HG03432 (cell line): ENCODE measurements at regions not wholly inside any gene's neighbourhood (a gene's known extent, or its start where the extent isn't known, plus 50 kb on each side); places are given as distances from the start of the nearest gene placed in this dataset.
A peak's percentile ranks its signal among the peaks of the same experiment; 100 is the strongest.

Experiments used
- ATAC-seq: cut with Tn5 transposase; IDR thresholded peaks from one replicate; pipeline ENCODE4 v1.9.1; 2021; ENCODE audit warnings: mild to moderate bottlenecking, moderate library complexity; ENCODE audit not compliant: unreplicated experiment

DNA sequence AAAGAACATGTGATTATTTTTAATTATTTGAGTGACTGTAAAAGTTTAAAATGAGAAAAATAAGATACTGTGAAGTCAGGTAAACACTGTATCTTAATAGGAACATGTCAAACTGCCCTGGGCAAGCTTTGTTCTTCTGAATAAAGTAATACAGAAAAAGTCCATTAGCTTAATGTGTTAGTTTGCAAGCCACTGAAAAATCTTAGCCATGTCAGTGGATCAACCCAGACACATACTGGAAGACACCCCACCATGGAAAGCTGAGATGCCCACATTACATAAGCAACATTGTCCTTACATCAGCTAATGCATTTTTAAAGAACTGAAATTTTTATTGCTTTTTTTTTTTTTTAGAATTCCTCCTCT is 155.2 kb downstream of the BBOX1 start:
- ATAC-seq, result no peak

DNA sequence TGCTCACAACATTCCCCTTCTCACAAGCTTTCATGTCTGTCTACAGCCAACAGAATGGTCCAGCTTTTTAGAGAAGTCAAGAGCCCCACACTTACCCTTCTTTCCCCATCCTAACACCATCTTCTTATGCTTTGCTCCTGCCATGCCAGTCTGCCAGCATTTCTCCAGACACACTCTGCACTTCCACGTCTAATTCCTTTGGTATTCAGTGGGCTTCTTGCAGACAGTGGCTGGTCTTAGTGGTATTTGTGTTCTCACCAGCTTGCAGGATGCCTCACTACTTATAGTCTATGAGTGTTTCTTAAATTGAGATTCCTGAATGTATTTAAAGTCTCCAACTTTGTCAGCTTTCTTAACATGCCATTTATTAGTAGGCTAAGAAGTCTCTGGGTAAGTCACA is 154.4 kb downstream of the BBOX1 start:
- no peak for ATAC-seq

DNA sequence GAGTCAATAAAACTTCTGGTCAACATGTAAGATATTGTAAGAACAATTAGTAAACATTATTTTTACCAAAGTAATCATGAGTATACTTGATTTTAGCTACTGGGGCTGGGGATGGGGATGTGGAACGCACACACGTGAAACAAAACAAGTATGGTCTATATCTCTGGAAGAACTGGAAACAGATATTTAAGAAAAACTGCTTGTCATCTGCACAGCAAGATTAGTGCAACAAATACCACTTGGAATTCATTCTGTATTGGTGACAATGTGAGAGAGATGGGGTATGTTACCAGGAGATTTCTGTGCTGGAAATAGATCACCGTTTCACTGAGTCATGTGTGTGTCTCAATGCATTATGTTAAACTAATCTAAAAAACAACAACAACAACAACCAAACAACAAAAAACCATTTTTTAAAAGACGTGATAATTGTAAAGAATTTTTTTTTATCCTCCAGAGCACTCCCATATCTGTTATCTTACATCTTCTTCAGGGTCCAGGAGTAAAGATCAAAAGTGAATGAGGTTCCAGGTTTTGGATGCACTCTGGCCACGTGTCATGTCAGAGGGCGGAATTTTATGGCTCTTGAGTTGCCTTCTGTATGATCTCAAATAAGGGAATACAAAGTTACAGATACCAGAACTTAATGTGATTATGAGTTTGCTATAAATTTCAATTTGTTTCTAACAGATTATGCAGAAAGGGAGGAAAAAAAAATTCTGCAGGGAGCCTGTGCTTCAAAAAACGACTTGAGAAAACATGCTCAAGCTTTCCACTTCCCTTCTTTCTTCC is 153.0 kb downstream of the BBOX1 start:
- no peak for ATAC-seq

DNA sequence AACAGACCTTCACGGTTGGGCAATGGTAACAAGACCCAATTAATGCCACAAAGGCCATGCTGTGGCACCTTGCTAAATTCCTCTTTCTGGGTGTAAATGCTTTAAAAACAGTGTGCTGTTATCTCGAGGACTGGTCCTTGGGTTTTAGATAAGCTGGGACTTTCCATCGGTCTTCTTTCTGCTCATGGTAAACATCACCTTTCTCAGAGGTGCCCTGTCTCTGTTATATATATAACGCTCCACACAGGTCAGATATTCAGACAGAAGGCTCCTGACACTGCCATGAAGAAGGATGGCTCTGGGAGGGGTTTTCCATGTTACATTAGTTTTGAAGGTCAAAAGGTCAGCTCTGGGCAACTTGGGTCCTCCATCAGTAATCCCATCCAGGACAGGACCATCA is 151.6 kb downstream of the BBOX1 start:
- ATAC-seq, result no peak

DNA sequence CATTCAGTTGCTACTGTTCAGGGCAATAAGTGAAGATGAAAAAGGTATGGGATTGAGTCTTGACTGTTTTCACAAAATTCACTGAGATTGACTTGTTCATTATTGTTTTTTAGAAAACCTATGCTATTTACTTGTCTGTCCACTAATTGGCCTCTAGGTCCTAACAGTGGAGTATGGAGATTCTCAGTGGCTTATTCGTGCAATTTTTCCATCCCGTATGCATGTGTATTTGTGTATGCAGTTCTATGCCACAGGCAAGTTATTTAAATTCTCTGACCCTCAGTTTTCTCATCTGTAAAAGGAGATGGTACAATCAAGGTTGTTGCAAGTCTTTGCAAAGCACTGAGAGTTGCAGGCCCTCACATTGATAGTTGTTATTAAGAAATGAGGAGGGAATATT is 151.0 kb downstream of the BBOX1 start:
- ATAC-seq, result no peak

DNA sequence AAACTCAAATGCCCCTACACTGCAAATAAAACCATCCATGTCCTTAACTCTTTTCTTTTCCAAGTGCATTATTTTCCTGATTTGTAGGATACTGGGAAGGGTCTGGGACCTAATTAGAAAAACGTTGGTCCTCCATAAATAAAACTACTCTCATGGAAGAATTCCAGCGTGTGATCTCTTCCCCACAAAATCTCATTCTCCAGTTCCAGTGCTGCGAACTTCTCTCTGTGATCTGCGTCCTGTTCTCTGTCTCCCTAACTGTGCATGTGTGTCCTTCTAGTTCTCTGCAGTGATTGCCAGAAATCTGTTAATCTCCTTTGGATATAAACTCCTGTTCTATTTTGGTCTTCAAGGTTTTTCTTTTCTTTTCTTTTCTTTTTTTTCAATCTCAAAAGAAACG is 148.1 kb downstream of the BBOX1 start:
- no peak for ATAC-seq

DNA sequence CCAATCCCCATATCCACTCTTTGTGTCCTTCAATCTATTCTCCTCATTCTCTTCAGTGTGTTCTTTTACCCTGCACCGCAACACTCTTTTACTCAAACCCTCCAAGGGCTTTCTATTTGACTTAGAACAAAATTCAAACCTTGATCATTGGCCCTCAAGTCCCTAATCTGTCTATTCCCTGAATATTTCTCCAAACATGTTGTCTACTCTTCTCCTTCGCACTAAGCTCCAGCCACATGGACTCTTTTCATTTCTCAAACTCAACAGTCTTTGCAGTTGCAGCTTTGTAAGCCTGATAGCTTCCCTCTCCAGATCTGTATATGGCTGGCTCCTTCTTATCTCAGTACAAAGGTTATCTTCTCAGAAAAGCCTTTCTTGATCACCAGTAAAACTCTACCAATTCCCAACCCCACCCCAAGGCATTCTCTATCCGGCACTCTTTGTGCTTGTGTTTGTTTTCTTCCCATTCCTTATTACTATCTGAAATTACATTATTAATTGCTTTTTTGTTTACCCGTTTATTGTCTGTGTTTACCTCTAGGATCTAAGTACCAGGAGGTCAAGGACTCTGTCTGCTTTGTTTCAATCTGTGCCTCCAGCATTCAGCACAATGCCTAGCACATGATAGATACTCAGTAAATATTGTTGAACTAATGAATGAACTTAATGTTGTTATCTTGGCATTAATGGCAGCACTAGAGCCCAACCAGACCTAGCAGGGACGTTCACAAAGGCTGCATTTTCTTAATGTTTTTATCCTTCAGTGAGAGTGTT is 147.4 kb downstream of the BBOX1 start:
- ATAC-seq, result no peak

DNA sequence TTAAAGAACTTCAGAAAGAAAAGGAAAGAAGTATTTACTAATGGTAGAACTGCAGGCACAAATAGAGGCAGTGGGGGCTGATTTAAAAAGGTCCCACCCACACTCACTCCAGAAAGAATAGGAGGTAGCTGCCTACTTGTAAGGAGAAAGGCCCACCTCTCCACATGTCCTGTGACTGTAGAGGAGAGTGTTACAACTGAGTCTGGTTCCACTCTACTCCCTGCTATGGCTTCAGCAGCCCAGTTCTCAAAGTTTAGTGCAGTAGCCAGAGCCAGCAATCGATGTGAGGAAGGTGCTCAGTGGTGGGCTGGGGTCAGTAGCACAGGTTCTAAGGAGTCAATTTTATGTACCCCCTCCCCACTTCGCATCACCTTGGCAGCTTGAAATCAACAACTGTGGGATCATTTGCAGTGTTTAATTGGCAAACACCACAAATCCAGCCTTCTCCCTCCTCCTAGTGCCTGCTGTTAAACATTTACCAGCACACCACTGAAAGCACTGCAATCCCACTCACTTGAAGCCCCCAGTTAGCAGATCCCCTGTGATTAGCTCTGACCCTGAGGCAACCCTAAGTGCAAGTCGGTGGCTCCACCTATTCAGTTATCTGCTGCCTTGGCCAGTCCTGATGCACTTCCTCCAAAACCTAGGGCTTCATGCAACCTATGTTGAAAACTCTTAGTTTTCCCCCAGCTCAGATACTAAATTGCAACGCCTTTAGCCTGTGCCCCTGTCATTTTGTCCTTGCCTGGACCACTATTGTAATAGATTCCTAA is 146.6 kb downstream of the BBOX1 start:
- ATAC-seq, result no peak

DNA sequence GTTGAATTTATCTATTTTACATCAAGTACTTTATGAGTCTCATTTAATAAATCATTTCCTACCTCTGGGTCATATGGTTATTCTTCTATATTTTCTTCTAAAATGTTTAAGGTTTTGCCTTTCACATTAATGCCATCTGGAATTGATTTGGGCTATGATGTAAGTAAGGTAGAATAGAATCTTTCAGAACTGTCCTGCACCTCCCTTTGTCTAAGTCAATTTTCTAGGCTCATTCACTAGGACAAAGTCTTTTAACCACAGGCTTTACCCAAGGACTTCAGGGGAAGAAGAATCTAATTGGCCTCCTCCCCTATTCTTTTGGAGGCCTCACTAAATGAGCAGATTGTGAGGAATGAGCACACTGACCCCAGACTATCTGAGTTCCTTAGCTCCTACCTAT is 146.0 kb downstream of the BBOX1 start:
- no peak for ATAC-seq

DNA sequence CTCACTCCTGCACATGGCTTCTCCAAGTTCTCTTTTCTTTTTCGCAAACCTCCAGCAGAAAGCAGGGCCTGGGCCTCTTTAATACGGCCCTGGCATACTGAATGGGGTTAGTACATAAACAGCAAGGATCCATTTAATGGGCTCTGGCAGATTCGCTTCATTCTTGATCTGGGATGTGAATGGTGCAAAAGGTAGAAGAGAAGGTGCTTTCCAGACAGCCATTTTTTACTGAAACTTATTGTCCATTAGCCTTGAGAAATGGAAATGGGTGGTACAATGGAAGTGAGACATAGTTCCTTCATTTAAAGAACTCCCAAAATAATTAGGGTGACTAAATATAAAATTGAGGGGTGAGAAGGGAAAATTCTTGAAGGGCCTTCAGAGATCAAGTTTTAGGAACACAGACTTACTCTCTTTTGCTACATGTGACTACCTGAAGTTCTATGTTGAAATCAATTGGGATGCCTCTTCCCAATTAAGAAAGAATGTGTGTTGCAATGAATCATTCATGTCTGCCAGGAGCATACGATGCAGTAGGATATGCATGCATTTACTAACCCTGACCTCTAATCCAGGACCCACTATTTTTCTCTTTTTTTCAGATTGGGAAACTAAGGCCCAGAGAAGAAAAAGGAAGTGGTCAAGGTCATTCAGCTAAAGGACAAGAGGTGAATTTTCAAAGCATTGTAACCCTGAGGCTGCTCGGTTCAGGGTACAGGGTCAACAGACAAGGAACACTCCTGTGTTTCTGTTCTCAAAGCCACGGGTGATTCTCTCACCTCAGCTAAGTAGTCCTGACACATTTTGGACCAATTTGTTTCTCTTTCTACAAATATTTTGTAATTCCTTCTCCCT is 144.1 kb downstream of the BBOX1 start:
- ATAC-seq, result peak; percentile 11

DNA sequence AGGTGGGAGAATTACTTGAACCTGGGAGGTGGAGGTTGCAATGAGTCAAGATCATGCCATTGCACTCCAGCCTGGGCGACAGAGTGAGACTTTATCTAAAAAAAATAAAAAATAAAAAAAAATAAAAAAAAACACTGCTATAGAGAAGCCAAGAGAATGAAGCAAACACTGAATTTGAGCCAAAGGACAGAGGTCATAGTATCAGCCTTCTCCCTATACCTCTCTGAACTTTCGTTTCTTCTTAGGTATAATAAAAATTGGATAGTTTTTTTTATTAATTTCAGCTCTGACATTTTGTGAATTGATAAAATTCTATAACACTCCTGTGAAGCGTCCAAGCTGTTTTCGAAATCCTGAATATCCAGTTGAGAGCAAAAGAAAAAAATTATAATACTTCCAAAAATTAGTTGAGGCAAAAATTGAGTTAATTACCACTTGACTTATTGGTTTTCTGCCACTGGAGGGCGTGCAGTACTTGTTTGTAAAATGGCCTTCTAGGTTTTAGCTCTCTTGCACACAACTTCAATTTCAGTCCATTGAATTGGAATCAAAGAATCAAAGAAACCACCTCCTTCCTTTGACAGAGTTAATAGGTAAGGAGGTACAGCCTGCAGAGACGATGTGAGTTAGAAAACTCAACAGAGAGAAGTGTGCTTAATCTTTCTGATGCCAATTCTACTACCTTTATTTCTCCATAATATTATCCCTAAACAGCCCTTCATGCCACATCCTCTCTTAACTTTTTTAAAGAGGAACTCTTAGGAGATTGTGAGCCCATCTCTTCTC is 143.2 kb downstream of the BBOX1 start:
- peak; percentile 67 for ATAC-seq

DNA sequence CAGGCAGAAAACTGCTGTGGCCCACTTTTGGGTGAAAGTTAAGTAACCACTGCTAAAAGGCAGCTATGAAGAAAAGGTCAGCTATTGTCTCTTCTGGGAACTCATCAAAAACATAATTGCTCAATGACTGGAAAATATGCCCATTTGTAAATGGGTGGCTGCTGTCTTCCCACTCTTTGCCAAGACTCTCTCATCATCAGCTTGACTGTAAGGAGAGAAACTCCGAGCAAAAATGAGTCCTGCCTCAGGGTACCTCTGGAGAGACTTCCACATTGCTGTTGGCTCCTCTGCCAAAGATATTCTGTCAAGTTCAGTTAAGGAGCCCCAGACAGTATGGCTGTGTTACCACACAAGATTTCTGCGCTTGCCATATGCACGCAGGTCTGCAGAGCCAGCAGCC is 138.7 kb downstream of the BBOX1 start:
- ATAC-seq, result no peak

DNA sequence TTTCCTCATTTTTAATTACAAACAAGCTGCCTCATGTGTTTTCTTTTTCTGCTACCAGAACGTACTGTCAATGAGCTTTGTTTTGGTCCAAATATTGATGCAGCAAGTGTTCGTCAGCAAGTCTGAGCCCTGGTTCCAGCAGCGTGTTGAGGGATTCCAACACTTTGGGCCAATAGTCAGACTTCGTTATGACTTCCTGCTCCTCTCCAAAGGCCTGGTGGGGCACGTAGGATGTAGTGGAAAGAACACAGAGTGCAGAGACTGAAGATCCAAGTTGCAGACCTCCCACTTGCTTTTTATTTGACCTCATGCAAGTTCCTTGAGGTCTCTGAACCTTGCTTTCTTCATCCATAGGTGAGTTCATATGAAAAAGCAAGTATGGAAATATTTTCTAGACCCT is 138.2 kb downstream of the BBOX1 start:
- ATAC-seq, result no peak
